Loucy (cell line): ENCODE measurements at regions not wholly inside any gene's neighbourhood (a gene's known extent, or its start where the extent isn't known, plus 50 kb on each side); places are given as distances from the start of the nearest gene placed in this dataset.

Experiments used
- H2AFZ ChIP-seq: fragments of 200-600 bp; sonication (generic); 2 replicates; pipeline ENCODE4 v1.6.0; 2016; ENCODE audit warnings: antibody characterized with exemption, mild to moderate bottlenecking, low read length, moderate library complexity
- H3F3A ChIP-seq: fragments of 200-600 bp; 2 replicates; pipeline ENCODE4 v1.6.0; 2016; ENCODE audit warnings: antibody characterized with exemption, low read depth, mild to moderate bottlenecking
- H3K27me3 ChIP-seq: fragments of 200-600 bp; sonication (generic); 2 replicates; pipeline ENCODE4 v1.6.1; 2014; ENCODE audit warnings: low read length, mild to moderate bottlenecking; ENCODE audit not compliant: insufficient read depth, poor library complexity, severe bottlenecking
- H3K36me3 ChIP-seq: fragments of 200-600 bp; sonication (generic); 2 replicates; pipeline ENCODE4 v1.6.1; 2016; ENCODE audit warnings: low read length; ENCODE audit not compliant: insufficient read depth
- H3K4me1 ChIP-seq: fragments of 200-600 bp; sonication (generic); 2 replicates; pipeline ENCODE4 v1.5.1; 2014; ENCODE audit warnings: low read length, mild to moderate bottlenecking; ENCODE audit not compliant: insufficient read depth, poor library complexity, severe bottlenecking
- H3K4me2 ChIP-seq: fragments of 200-600 bp; sonication (generic); 2 replicates; pipeline ENCODE4 v1.6.0; 2014; ENCODE audit warnings: antibody characterized with exemption, low read length, low read depth, mild to moderate bottlenecking; ENCODE audit not compliant: poor library complexity, severe bottlenecking
- H3K4me3 ChIP-seq: fragments of 200-600 bp; sonication (generic); 2 replicates; pipeline ENCODE4 v1.5.1; 2014; ENCODE audit warnings: low read length, mild to moderate bottlenecking, mixed read lengths; ENCODE audit not compliant: poor library complexity, severe bottlenecking
- H3K79me2 ChIP-seq: fragments of 200-600 bp; sonication (generic); 2 replicates; pipeline ENCODE4 v1.6.1; 2014; ENCODE audit warnings: low read length; ENCODE audit not compliant: insufficient read depth
- H3K9ac ChIP-seq: fragments of 200-600 bp; sonication (generic); 2 replicates; pipeline ENCODE4 v1.6.0; 2014; ENCODE audit warnings: mild to moderate bottlenecking, low read depth, low read length, moderate library complexity; ENCODE audit not compliant: poor library complexity, severe bottlenecking
- H3K9me2 ChIP-seq: fragments of 200-600 bp; sonication (generic); replicated peaks from 2 replicates; pipeline ENCODE4 v1.6.1; 2016; ENCODE audit warnings: low read depth, low read length, mixed read lengths
- H3K9me3 ChIP-seq: fragments of 200-600 bp; sonication (generic); 2 replicates; pipeline ENCODE4 v1.6.1; 2014; ENCODE audit warnings: mild to moderate bottlenecking, antibody characterized with exemption, low read length, low read depth; ENCODE audit not compliant: insufficient read depth
- H4K20me1 ChIP-seq: fragments of 200-600 bp; sonication (generic); 2 replicates; pipeline ENCODE4 v1.6.0; 2014; ENCODE audit warnings: antibody characterized with exemption, low read length, mild to moderate bottlenecking; ENCODE audit not compliant: insufficient read depth, poor library complexity, severe bottlenecking
- EZH2phosphoT487 ChIP-seq: fragments of 200-600 bp; IDR thresholded peaks from 2 replicates; pipeline ENCODE4 v1.6.1; 2018; ENCODE audit warnings: antibody characterized with exemption, mild to moderate bottlenecking, moderate library complexity, borderline replicate concordance
- TF ChIP-seq, protein P1 (sequence below): fragments of 200-600 bp; sonication (generic); conservative IDR thresholded peaks from 2 replicates; pipeline ENCODE4 v1.5.1; 2014; ENCODE audit warnings: mild to moderate bottlenecking, antibody characterized with exemption, low read length

DNA sequence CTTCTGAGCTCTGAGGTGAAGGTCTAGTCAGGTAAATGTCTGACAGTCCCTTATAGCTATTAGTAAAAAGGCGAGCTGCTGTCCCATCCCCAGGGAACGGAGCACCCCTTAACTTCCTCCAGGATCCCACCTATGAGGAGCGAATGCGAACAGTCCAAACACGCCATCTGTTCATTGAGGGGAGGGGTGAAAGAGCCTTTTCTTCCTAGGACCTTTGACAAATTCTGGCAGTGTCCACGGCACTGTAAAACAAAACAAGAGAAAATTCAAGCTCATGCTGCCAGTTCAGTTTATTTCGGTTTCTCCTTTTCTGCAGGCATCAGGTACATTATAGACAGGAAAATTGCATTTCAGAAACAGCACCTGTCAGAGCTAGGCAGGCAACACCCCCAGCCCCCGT is 253.8 kb upstream of the CADM1 start:
- Histone ChIP-seq H3K9me2 (no peaks in the 10 kb centered on the region), H3K9me3 (no peaks in the 10 kb centered on the region; the same call in 1 of the 2 replicates), H3K27me3 (no peaks in the 10 kb centered on the region), H2AFZ (no peak overlapping the region), H3K36me3 (no peaks in the 10 kb centered on the region), H3K4me3 (no peak overlapping the region), H3K4me2 (no peak overlapping the region), H3K4me1 (no peaks in the 10 kb centered on the region), H3K9ac (no peak overlapping the region), H3K79me2 (no peaks in the 10 kb centered on the region), H4K20me1 (no peaks in the 10 kb centered on the region), H3F3A (no peaks in the 10 kb centered on the region)
- TF ChIP-seq, protein P1, sequence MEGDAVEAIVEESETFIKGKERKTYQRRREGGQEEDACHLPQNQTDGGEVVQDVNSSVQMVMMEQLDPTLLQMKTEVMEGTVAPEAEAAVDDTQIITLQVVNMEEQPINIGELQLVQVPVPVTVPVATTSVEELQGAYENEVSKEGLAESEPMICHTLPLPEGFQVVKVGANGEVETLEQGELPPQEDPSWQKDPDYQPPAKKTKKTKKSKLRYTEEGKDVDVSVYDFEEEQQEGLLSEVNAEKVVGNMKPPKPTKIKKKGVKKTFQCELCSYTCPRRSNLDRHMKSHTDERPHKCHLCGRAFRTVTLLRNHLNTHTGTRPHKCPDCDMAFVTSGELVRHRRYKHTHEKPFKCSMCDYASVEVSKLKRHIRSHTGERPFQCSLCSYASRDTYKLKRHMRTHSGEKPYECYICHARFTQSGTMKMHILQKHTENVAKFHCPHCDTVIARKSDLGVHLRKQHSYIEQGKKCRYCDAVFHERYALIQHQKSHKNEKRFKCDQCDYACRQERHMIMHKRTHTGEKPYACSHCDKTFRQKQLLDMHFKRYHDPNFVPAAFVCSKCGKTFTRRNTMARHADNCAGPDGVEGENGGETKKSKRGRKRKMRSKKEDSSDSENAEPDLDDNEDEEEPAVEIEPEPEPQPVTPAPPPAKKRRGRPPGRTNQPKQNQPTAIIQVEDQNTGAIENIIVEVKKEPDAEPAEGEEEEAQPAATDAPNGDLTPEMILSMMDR: no peak
- no peak for TF ChIP-seq EZH2phosphoT487

DNA sequence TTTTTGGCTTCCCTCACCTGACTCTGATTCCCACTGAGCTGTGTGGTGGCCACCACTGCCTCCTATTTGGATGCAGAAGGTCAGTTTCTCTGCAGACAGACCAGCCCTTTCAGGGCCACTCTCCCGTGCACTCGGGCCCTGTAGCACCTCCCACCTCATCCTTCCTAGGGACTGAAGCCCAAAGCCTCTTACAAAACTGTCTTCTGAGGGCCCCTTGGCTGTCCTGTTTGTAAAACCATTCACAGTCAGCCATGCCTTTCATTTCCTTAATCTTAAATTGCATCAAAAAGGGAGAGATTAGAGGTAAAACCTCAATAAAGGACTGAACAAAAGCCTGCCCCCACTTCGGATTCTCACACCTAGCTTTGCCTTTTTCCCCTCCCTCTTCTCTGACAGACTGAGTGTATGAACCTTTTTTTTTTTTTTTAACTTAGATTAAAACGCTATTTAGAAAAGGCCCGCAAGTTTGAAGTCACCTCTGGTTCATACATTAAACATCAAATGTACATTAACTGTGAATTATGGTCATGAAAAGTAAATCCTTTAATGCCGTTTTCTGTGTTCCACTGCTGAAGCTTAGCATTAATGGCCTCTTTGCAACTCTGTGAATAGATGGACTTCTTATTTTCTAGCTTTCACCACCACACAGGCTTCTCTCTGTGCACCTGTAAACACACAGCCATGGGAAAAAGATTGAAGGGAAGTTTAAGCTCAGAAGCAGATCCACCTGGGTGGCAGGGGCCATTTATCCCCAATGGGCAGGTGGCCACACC is 247.2 kb upstream of the CADM1 start:
- no peak overlapping the region for H2AFZ ChIP-seq
- no peak for TF ChIP-seq EZH2phosphoT487
- TF ChIP-seq, protein P1: no peak

DNA sequence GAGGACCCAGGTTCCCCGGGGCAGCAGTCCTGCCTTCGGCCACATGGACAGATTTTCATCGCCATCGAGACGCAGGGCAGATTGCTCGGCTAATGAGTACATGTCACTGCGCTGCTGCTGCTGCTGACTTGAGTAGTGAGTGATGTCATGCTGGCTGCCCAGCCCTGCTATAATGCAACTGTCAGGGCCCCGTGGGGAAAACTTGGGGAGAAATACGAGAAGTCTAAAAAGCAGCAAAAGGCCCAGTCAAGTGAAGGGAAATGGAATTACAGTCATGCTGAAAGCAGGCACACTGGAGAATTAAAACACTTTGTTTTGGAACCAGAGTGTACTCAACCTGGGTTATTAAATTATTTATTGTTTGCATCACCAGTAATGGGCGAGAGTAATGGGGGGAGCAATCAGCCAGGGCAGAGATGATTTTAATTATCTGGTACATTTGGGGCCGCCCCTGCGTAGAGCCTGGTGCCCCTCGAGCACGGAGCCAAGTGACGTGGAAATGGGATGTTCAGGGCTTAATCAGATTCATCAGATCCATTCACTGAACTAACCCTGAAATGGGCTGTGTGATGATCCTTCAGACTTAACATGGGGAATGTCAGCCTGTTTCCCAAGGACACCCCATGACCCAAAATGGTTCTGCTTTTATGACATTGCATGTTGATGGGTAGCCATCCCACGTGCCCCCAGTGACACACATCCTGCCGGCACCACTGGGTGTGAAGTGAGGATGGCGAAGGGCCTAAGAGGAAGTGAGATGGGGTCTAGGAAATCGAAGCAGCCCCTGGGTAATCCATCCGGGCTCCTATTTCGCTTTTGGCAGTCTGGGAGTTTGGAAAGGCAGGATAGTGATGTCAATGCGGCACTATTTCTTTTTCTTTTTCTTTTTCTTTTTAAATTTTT is 241.6 kb upstream of the CADM1 start:
- TF ChIP-seq, protein P1: no peak
- no peaks in the 10 kb centered on the region for H3K4me1 ChIP-seq
- no peaks in the 10 kb centered on the region for H3K36me3 ChIP-seq
- no peaks in the 10 kb centered on the region for H3K9me2 ChIP-seq
- no peaks in the 10 kb centered on the region for H4K20me1 ChIP-seq
- H3K9ac ChIP-seq: no peak overlapping the region
- 0 out of 2 replicates have a peak, but pooled peaks cover 2% of the 10 kb centered on the region for H3K9me3 ChIP-seq
- no peak overlapping the region for H3K4me3 ChIP-seq
- no peaks in the 10 kb centered on the region for H3K79me2 ChIP-seq
- no peak overlapping the region for H2AFZ ChIP-seq
- no peaks in the 10 kb centered on the region for H3F3A ChIP-seq
- H3K27me3 ChIP-seq: no peaks in the 10 kb centered on the region
- no peak overlapping the region for H3K4me2 ChIP-seq

More for the DNA sequence above, 247.2 kb upstream of the CADM1 start:
- Histone ChIP-seq H3F3A (no peaks in the 10 kb centered on the region), H3K4me1 (no peaks in the 10 kb centered on the region), H3K9me3 (0 out of 2 replicates have a peak, but pooled peaks cover 2% of the 10 kb centered on the region), H3K79me2 (no peaks in the 10 kb centered on the region), H3K27me3 (no peaks in the 10 kb centered on the region), H4K20me1 (no peaks in the 10 kb centered on the region), H3K36me3 (no peaks in the 10 kb centered on the region), H3K4me3 (no peak overlapping the region), H3K9me2 (no peaks in the 10 kb centered on the region), H3K4me2 (no peak overlapping the region), H3K9ac (no peak overlapping the region)
